ENCODE measurements at regions not wholly inside any gene's neighbourhood (a gene's known extent, or its start where the extent isn't known, plus 50 kb on each side); places are given as distances from the start of the nearest gene placed in this dataset.

- TF ChIP-seq CTCF (conservative IDR thresholded peaks at IDR 0.05; ENCODE audit: low read depth, low read length) (no peak), EZH2 (IDR thresholded peaks at IDR 0.05; ENCODE audit: borderline replicate concordance, low read depth, low read length, poor library complexity, severe bottlenecking) (no peak)
Observed at GRCh38 chr4:10861036-10861435, 176.5 kb upstream of the CLNK start.

All from A673 (cell line).